HEK293T (cell line): ENCODE measurements at regions not wholly inside any gene's neighbourhood (a gene's known extent, or its start where the extent isn't known, plus 50 kb on each side); places are given as distances from the start of the nearest gene placed in this dataset.

ENCODE experiments used
- CTCF ChIA-PET: fragments of 350-600 bp; formaldehyde crosslinking; extraction: SDS; loops from one replicate; lab custom pipeline; 2021; ENCODE audit warnings: antibody characterized with exemption, inconsistent platforms; lab: Yijun Ruan, JAX
- POLR2A ChIA-PET: fragments of 350-600 bp; formaldehyde crosslinking; extraction: SDS; loops from one replicate; lab custom pipeline; 2020; ENCODE audit warnings: antibody characterized with exemption, inconsistent platforms; lab: Yijun Ruan, JAX
- DNase-seq: peaks from one replicate; pipeline ENCODE4 v3.0.0; 2012; ENCODE audit warnings: mixed read lengths; ENCODE audit errors: extremely low spot score
- ARNT ChIP-seq: fragments of 450-650 bp; IDR thresholded peaks from 2 replicates; pipeline ENCODE4 v1.6.1; 2017; ENCODE audit warnings: mild to moderate bottlenecking
- BHLHE40 ChIP-seq: fragments of 450-650 bp; IDR thresholded peaks from 2 replicates; pipeline ENCODE4 v1.6.1; 2016; ENCODE audit warnings: mild to moderate bottlenecking, moderate library complexity, borderline replicate concordance
- CTBP1 ChIP-seq: fragments of 450-650 bp; IDR thresholded peaks from 2 replicates; pipeline ENCODE4 v1.6.1; 2016; ENCODE audit warnings: borderline replicate concordance
- ELF4 ChIP-seq: fragments of 450-650 bp; IDR thresholded peaks from 2 replicates; pipeline ENCODE4 v1.6.1; 2017; ENCODE audit warnings: antibody characterized with exemption
- FOXA1 ChIP-seq: fragments of 450-650 bp; IDR thresholded peaks from 2 replicates; pipeline ENCODE4 v1.6.1; 2016; ENCODE audit warnings: mild to moderate bottlenecking
- FOXK2 ChIP-seq: fragments of 450-650 bp; IDR thresholded peaks from 2 replicates; pipeline ENCODE4 v1.6.1; 2016; ENCODE audit warnings: mild to moderate bottlenecking
- FOXM1 ChIP-seq: fragments of 450-650 bp; IDR thresholded peaks from 2 replicates; pipeline ENCODE4 v1.6.1; 2017; ENCODE audit warnings: mild to moderate bottlenecking, borderline replicate concordance
- HDGF ChIP-seq: fragments of 450-650 bp; IDR thresholded peaks from 2 replicates; pipeline ENCODE4 v1.6.1; 2017; ENCODE audit warnings: antibody characterized with exemption, borderline replicate concordance
- L3MBTL2 ChIP-seq: fragments of 450-650 bp; conservative IDR thresholded peaks from 2 replicates; pipeline ENCODE4 v1.6.1; 2016; ENCODE audit warnings: mild to moderate bottlenecking
- LEF1 ChIP-seq: fragments of 450-650 bp; IDR thresholded peaks from 2 replicates; pipeline ENCODE4 v1.6.1; 2017; ENCODE audit warnings: mild to moderate bottlenecking, borderline replicate concordance
- NFRKB ChIP-seq: fragments of 450-650 bp; IDR thresholded peaks from 2 replicates; pipeline ENCODE4 v1.6.1; 2016; ENCODE audit warnings: mild to moderate bottlenecking, moderate library complexity
- SP1 ChIP-seq: fragments of 450-650 bp; IDR thresholded peaks from 2 replicates; pipeline ENCODE4 v1.6.1; 2017
- SUZ12 ChIP-seq: fragments of 450-650 bp; IDR thresholded peaks from 2 replicates; pipeline ENCODE4 v1.6.1; 2016; ENCODE audit warnings: mild to moderate bottlenecking
- TARDBP ChIP-seq: fragments of 450-650 bp; IDR thresholded peaks from 2 replicates; pipeline ENCODE4 v1.6.1; 2016
- ZNF384 ChIP-seq: fragments of 450-650 bp; IDR thresholded peaks from 2 replicates; pipeline ENCODE4 v1.6.1; 2016
- TF ChIP-seq, protein P1 (sequence below): fragments of 450-650 bp; IDR thresholded peaks from 2 replicates; pipeline ENCODE4 v1.6.1; 2016

DNA sequence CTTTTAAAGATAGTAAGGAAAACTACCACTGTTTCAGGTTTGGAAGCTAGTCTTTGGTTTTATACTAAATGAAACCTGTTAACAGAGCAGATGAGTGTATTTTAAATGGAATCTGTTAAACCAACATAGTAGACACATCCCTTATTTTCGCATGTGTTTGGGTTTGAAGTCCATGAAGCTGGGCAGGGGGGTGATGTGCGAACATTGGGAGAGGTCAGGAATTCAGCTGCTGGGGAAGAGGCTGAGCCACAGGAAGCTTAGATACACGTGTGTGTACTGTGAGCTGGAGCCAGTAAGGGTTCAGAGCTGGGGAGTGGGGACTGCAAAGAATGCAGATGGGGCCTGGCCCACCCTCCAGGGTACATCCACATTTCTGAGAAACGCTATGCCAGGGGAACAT lies 176.9 kb downstream of the VAPA start:
- DNase-seq, result no peak
- POLR2A ChIA-PET, result no interaction called here
- CTCF ChIA-PET, result no interaction called here
- TF ChIP-seq, protein P1, sequence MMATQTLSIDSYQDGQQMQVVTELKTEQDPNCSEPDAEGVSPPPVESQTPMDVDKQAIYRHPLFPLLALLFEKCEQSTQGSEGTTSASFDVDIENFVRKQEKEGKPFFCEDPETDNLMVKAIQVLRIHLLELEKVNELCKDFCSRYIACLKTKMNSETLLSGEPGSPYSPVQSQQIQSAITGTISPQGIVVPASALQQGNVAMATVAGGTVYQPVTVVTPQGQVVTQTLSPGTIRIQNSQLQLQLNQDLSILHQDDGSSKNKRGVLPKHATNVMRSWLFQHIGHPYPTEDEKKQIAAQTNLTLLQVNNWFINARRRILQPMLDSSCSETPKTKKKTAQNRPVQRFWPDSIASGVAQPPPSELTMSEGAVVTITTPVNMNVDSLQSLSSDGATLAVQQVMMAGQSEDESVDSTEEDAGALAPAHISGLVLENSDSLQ, result no peak
- TF ChIP-seq ARNT (no peak), FOXA1 (no peak), LEF1 (no peak), FOXK2 (no peak), HDGF (no peak), CTBP1 (no peak), TARDBP (no peak), ELF4 (no peak), NFRKB (no peak), SP1 (no peak), FOXM1 (no peak), SUZ12 (no peak), ZNF384 (no peak)

DNA sequence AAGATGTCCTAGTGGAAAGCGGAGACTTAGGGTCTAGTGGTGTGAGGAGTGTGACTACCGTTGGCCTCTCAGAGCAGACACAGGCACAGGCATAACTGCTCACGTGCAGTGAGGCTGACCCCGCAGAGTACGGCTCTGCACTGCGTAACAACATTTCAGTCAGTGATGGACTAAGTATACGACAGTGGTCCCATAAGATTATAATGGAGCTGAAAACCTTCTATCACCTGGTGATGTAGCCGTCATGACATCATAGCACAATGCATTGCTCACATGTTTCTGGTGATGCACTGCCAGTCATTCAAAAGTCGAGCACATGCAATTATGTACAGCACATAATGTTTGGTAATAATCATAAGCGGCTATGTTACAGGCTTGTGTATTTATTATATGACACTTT lies 179.6 kb downstream of the VAPA start:
- ChIA-PET CTCF (no interaction called here), POLR2A (no interaction called here)
- TF ChIP-seq L3MBTL2, result no peak
- TF ChIP-seq FOXM1, result no peak
- no peak for TF ChIP-seq TARDBP
- TF ChIP-seq ELF4, result no peak
- no peak for TF ChIP-seq FOXA1
- TF ChIP-seq, protein P1, result no peak
- no peak for TF ChIP-seq HDGF
- TF ChIP-seq LEF1, result no peak
- no peak for DNase-seq

DNA sequence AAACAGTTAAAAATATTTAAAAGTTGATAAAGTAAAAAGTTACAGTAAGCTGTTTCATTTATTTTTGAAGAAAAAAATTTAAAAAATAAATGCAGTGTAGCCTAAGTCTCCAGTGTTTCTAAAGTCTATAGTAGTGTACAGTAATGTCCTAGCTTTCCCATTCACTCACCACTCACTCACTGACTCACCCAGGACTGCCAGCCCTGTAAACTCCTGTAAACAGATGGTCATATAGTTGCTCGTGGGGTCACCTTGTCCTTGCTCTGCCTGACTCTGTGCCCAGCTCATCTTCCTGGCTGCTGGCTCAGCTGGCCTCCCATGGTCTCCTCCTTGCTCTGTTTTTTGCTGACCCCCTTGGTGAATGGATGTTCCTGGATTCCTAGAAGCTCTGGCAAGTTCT lies 180.3 kb downstream of the VAPA start:
- no peak for TF ChIP-seq CTBP1
- TF ChIP-seq ZNF384, result no peak
- TF ChIP-seq SP1, result no peak
- no peak for TF ChIP-seq LEF1
- no peak for TF ChIP-seq TARDBP
- TF ChIP-seq FOXA1, result no peak
- TF ChIP-seq ELF4, result no peak
- no peak for TF ChIP-seq L3MBTL2
- ChIA-PET POLR2A (no interaction called here), CTCF (no interaction called here)
- no peak for DNase-seq

DNA sequence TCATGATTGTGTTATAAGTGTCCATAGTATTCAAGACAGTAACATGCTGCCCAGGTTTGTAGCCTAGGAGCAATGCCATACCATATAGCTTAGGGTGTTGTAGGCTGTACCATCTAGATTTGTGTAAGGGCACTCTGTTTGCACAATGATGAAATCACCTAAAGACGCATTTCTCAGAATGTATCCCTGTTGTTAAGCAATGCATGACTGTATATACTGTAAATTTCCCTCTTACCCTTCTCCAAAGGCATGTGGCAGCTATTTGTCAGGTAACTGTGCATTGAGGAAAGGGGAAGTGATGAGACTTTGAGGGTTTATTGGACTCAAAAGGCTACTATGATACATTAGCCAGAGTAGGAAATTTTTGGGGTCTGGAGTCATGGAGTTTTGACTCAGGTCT lies 180.8 kb downstream of the VAPA start:
- DNase-seq, result no peak
- CTCF ChIA-PET, result no interaction called here
- TF ChIP-seq TARDBP (no peak), SUZ12 (no peak), LEF1 (no peak), ARNT (no peak), NFRKB (no peak)
- POLR2A ChIA-PET, result no interaction called here

DNA sequence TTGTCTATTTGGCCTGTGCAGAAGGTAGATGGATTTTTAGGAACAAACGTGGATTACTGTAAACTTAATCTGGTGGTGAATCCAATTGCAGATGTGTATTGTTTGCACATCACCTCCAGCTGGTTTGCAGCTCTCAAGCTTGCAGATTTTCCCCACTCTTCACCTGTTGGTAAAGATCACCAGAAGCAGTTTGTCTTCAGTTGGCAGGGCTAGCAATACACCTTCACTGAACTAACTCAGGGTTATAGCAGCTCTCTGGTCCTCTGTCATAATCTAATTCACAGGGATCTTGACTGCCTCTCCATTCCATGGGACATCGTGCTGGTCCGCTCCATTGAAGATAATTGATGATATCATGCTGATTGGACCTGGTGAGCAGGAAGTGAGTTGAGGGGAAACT lies 181.5 kb downstream of the VAPA start:
- ChIA-PET CTCF (no interaction called here), POLR2A (no interaction called here)
- no peak for DNase-seq
- TF ChIP-seq ELF4 (no peak), CTBP1 (no peak), LEF1 (no peak), FOXA1 (no peak), NFRKB (no peak), ZNF384 (no peak), ARNT (no peak), HDGF (no peak), SP1 (no peak), SUZ12 (no peak)
- TF ChIP-seq, protein P1, result no peak

DNA sequence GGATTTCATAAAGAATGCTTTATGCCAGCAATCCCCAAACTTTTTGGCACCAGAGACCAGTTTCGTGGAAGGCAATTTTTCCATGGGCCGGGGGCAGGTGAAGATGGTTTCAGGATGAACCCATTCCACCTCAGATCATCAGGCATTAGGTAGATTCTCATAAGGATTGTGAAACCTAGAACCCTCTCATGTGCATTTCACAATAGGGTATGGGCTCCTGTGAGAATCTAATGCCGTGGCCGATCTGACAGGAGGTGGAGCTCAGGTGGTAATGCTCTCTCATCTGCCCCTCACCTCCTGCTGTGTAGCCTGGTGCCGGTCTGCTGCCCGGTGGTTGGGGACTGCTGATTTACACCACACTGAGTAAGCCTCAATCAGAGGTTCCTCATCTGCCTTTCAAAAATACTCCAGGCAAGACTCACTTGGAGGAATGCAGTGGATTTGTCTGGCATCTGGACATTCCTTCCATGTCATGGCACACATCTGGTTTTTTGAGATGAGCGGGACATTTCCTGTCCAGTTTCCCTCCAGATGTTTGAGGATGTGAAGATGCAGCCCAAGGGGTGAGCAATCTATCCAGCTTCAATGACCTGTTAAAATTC lies 185.8 kb downstream of the VAPA start:
- ChIA-PET CTCF (no interaction called here), POLR2A (no interaction called here)
- TF ChIP-seq TARDBP, result no peak
- no peak for TF ChIP-seq SUZ12
- TF ChIP-seq NFRKB, result no peak
- TF ChIP-seq BHLHE40, result no peak
- no peak for TF ChIP-seq FOXM1
- no peak for TF ChIP-seq SP1
- TF ChIP-seq, protein P1, result no peak
- TF ChIP-seq ARNT, result no peak
- TF ChIP-seq ELF4, result no peak
- TF ChIP-seq L3MBTL2, result no peak
- TF ChIP-seq FOXK2, result no peak
- TF ChIP-seq LEF1, result no peak
- TF ChIP-seq FOXA1, result no peak
- TF ChIP-seq ZNF384, result no peak
- no peak for DNase-seq

DNA sequence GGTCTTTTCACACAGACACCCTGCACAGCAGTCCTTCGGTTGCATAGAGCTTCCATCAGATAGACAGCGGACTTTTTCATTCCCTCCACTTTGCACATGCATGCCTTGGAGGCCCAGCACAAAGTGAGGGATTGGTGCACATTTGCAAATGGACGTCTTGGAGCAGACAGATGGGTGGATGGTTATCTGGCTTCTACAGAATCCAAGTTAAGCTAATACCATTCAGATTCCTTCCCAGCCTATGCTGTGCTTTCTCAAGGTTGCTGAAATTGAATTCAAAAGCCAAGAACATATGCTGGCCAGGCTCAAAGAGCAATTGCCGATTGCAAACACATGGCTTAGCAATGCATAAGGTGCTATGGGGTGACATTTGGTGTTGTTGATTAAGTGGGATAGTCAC lies 186.4 kb downstream of the VAPA start:
- no peak for DNase-seq
- POLR2A ChIA-PET, result no interaction called here
- CTCF ChIA-PET, result no interaction called here

More for the DNA sequence above, 186.4 kb downstream of the VAPA start:
- no peak for TF ChIP-seq NFRKB
- TF ChIP-seq, protein P1, result no peak
- no peak for TF ChIP-seq FOXA1
- TF ChIP-seq L3MBTL2, result no peak
- TF ChIP-seq SP1, result no peak
- TF ChIP-seq ZNF384, result no peak
- no peak for TF ChIP-seq BHLHE40
- TF ChIP-seq FOXK2, result no peak
- TF ChIP-seq HDGF, result no peak
- no peak for TF ChIP-seq ELF4
- TF ChIP-seq TARDBP, result no peak
